ENCODE measurements at regions not wholly inside any gene's neighbourhood (a gene's known extent, or its start where the extent isn't known, plus 50 kb on each side); places are given as distances from the start of the nearest gene placed in this dataset.

DNA sequence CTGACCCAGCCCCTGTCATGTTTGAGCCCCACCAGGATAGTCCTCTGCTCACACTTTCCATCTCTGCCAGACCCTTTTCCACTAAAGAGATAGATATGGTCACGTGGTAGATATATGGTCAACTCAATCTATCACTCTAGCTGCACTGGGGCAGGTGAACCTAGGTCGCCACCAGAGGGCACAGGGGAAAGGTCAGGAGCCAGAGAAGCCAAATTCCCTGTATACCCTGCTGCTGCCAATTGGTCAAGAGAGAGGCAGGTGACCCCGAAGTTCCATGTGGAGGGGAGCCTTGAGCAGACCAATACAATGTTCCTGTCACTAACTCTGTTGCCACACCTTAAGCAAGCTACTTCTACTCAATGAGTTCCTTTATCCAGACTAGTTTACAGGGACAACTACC is 101.1 kb upstream of the GALNT18 start:
- H2BK15ac ChIP-seq (ENCODE audit: low read depth, low read length): no peak overlapping the region
- no peak overlapping the region for H3K4me3 ChIP-seq (ENCODE audit: insufficient read depth, low read depth, low read length)
- H4K20me1 ChIP-seq (ENCODE audit: insufficient read depth, low read length): no peaks in the 10 kb centered on the region
- no peak overlapping the region for H2BK120ac ChIP-seq (ENCODE audit: low read depth, low read length)
- no TSS peak for BruUV-seq (replicated peaks)
- H3K23ac ChIP-seq (ENCODE audit: low read depth, low read length): no peak overlapping the region
- ATAC-seq (ENCODE audit: low read depth) (no peak), DNase-seq (no peak)
- in situ Hi-C loops (cut with MboI; ENCODE audit: low sequenced_read_pairs) (no loop called here), dilution Hi-C loops (cut with HindIII; ENCODE audit: low sequenced_read_pairs, unreplicated experiment) (no loop called here), intact Hi-C loops (cut with micrococcal nuclease) (no loop called here)
- H2AK9ac ChIP-seq (replicated peaks; ENCODE audit: low read depth, low read length, poor library complexity): no peak overlapping the region
- no peak overlapping the region for H4K5ac ChIP-seq (ENCODE audit: low read depth, low read length)
- no peak overlapping the region for H4K91ac ChIP-seq (ENCODE audit: insufficient read depth, low read depth, low read length)
- no peaks in the 10 kb centered on the region for H3K79me1 ChIP-seq (ENCODE audit: low read depth in 1 of 2, low read length in 2 of 2)
- ChIA-PET CTCF (interaction anchor here (1.3 kb wide), 1 partner anchor 39 kb away, joined by 4 read pairs; no protein-coding TSS in a partner anchor), POLR2A (ENCODE audit: unreplicated experiment) (no interaction called here)
- H2AFZ ChIP-seq (replicated peaks; ENCODE audit: low read length, poor library complexity): no peak overlapping the region
- no peak overlapping the region for H3K4ac ChIP-seq (ENCODE audit: low read depth, low read length)
- H3K9me1 ChIP-seq (ENCODE audit: insufficient read depth, low read length): no peaks in the 10 kb centered on the region
- H4K8ac ChIP-seq (ENCODE audit: low read depth in 2 of 2, low read length in 2 of 2): no peak overlapping the region
- no peak for TF ChIP-seq MAFK (IDR thresholded peaks at IDR 0.05; ENCODE audit: low read depth, low read length)
- no peak overlapping the region for H3K14ac ChIP-seq (replicated peaks; ENCODE audit: low read depth, low read length)
- 0 out of 2 replicates have a peak, but pooled peaks cover 2% of the 10 kb centered on the region for H3K9me3 ChIP-seq (ENCODE audit: control insufficient read depth, insufficient read depth, low read length)
- no peaks in the 10 kb centered on the region for H3K36me3 ChIP-seq (ENCODE audit: control insufficient read depth, insufficient read depth, low read length)
- H3K9ac ChIP-seq (ENCODE audit: low read depth, low read length): no peak overlapping the region
- H2BK5ac ChIP-seq (ENCODE audit: low read depth, low read length, poor library complexity, severe bottlenecking): no peak overlapping the region
- H2AK5ac ChIP-seq (ENCODE audit: low read depth, low read length): no peak overlapping the region
- no peaks in the 10 kb centered on the region for H3K4me1 ChIP-seq (ENCODE audit: control insufficient read depth, insufficient read depth, low read length)
- no peak overlapping the region for H3K18ac ChIP-seq (ENCODE audit: low read depth, low read length)
- WGBS, 2 experiments (ENCODE audit: extremely low coverage in 2 of 2, insufficient read length in 1 of 2): no CpG with 5 or more reads among the region's 3 CpGs
- no peak overlapping the region for H3K56ac ChIP-seq (ENCODE audit: extremely low read depth, insufficient read depth, low read length)
- peaks cover 16% of the 10 kb centered on the region for H3K27me3 ChIP-seq (ENCODE audit: control insufficient read depth, insufficient read depth, low read length)
- no peak overlapping the region for H2BK20ac ChIP-seq (ENCODE audit: low read depth, low read length)
- H3K4me2 ChIP-seq (ENCODE audit: low read depth, low read length): no peak overlapping the region
- no peak overlapping the region for H3K27ac ChIP-seq (ENCODE audit: insufficient read depth, low read length)

Measured in IMR-90 (cell line).